Spleen (tissue), 11 donors: ENCODE measurements at regions not wholly inside any gene's neighbourhood (a gene's known extent, or its start where the extent isn't known, plus 50 kb on each side); places are given as distances from the start of the nearest gene placed in this dataset.

Experiments used
- DNase-seq: peaks from one replicate; pipeline ENCODE4 v3.0.0-alpha.2; 2020
- H3K27ac ChIP-seq, 8 donors: fragments of 200-600 bp; sonication (generic) in 7 of 8; 1 replicate in 4 of 8; 2 replicates in 4 of 8; pipeline versions ENCODE4 v1.5.0 to v1.8.0; 2016 to 2021; ENCODE audit warnings: inconsistent platforms in 4 of 8, mild to moderate bottlenecking in 4 of 8, moderate library complexity in 1 of 8
- H3K27me3 ChIP-seq, 7 donors: fragments of 200-600 bp; sonication (generic) in 6 of 7; replicated peaks in 1 of 7; 1 replicate in 4 of 7; 2 replicates in 3 of 7; pipeline versions ENCODE4 v1.5.0 to v1.8.0; 2016 to 2021; ENCODE audit warnings: inconsistent platforms in 3 of 7, mild to moderate bottlenecking in 1 of 7
- H3K36me3 ChIP-seq, 6 donors: fragments of 200-600 bp; sonication (generic) in 5 of 6; 1 replicate in 4 of 6; 2 replicates in 2 of 6; pipeline versions ENCODE4 v1.5.0 to v1.8.0; 2016 to 2021; ENCODE audit warnings: inconsistent platforms in 2 of 6
- H3K4me1 ChIP-seq, 6 donors: fragments of 200-600 bp; sonication (generic) in 5 of 6; 1 replicate in 3 of 6; 2 replicates in 3 of 6; pipeline versions ENCODE4 v1.5.0 to v1.8.0; 2016 to 2021; ENCODE audit warnings: inconsistent platforms in 3 of 6
- H3K4me3 ChIP-seq, 8 donors: fragments of 200-600 bp; sonication (generic) in 7 of 8; 1 replicate in 4 of 8; 2 replicates in 4 of 8; pipeline versions ENCODE4 v1.5.0 to v1.8.0; 2016 to 2021; ENCODE audit warnings: inconsistent platforms in 4 of 8, mild to moderate bottlenecking in 4 of 8, moderate library complexity in 2 of 8
- H3K9me3 ChIP-seq, 8 donors: fragments of 200-600 bp; sonication (generic) in 7 of 8; 1 replicate in 4 of 8; 2 replicates in 4 of 8; pipeline versions ENCODE4 v1.5.0 to v1.8.0; 2016 to 2021; ENCODE audit warnings: inconsistent platforms in 4 of 8
- POLR2A ChIP-seq, 3 donors: fragments of 450-650 bp; IDR thresholded peaks; one replicate each; pipeline ENCODE4 v1.5.1; 2017; ENCODE audit warnings: antibody characterized with exemption in 3 of 3, mild to moderate bottlenecking in 1 of 3
- POLR2AphosphoS5 ChIP-seq, 3 donors: sonication (generic); formaldehyde crosslinking; IDR thresholded peaks; one replicate each; pipeline ENCODE4 v1.5.1; 2017; ENCODE audit warnings: antibody characterized with exemption in 3 of 3
- WGBS, 5 donors: extraction: QIAGEN DNeasy Blood & Tissue Kit in 3 of 5; methylation state at CpG; one replicate each; pipeline versions ENCODE4 v1.1.5 to v1.1.7; 2013 to 2018; 5-methylcytosine and 5-hydroxymethylcytosine counted together
- intact Hi-C: fragments of 100-400 bp; cut with DNase I; formaldehyde crosslinking; loops from one replicate; pipeline ENCODE4 v1.15.0; 2023; ENCODE audit warnings: low total_unique reads
- TF ChIP-seq, protein P1 (sequence below), 11 experiments: fragments of 200-600 bp in 7 of 11; fragments of 450-650 bp in 4 of 11; sonication (generic) in 4 of 11; IDR thresholded peaks in 8 of 11; conservative IDR thresholded peaks in 3 of 11; 1 replicate in 7 of 11; 2 replicates in 4 of 11; pipeline versions ENCODE4 v1.4.0 to v1.8.0; 2016 to 2021; ENCODE audit warnings: antibody characterized with exemption in 11 of 11, inconsistent platforms in 4 of 11, mild to moderate bottlenecking in 1 of 11
- donor health status: healthy with polysubstance abuse.
- donor health status: DM: no; HTN: no; CAD: no; lungs with moderate emphysema.
- donor health status: DM: no; HTN: no; CAD: no.
- donor health status: Bipolar disorder and iron deficiency.
- donor health status: healthy.
- donor health status: DM: no; HTN: no; CAD: no.
- donor health status: DM: yes; HTN: yes; CAD: no.

DNA sequence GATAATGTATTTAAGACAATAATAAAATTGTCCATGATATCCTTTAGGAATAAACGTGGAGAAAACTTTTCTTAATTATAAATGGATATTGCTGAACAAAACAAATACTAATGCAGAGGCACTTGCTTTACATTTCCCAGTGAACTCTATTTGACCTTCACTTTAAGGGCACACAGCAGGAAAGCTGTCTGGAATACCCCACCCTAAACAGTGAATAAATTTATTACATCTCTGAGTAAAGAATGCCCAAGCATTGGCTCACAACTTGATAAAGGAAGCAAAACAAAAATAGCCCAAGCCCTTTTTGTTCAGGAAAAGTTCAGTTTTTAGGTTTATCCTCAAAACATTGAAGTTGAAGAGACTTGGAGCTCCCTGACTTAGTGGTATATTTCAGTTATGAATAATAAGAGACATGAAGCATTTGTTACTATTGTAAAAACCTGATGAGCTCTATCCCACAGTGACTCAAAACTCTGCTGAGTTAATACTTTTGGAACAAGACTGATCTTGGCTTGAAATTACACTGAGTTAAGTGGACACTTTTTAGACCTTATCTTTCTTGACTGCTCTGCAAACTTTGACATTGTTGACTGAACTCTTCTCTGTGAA is 353.9 kb downstream of the BCKDHB start:
- Histone ChIP-seq H3K27ac (no peak overlapping the region), H3K9me3 (no peaks in the 10 kb centered on the region), H3K36me3 (no peaks in the 10 kb centered on the region), H3K4me3 (no peak overlapping the region), H3K4me1 (no peaks in the 10 kb centered on the region), H3K27me3 (no peaks in the 10 kb centered on the region)
- TF ChIP-seq POLR2AphosphoS5 (IDR thresholded peaks at IDR 0.05) (no peak), POLR2A (IDR thresholded peaks at IDR 0.05) (no peak)
- TF ChIP-seq, protein P1, sequence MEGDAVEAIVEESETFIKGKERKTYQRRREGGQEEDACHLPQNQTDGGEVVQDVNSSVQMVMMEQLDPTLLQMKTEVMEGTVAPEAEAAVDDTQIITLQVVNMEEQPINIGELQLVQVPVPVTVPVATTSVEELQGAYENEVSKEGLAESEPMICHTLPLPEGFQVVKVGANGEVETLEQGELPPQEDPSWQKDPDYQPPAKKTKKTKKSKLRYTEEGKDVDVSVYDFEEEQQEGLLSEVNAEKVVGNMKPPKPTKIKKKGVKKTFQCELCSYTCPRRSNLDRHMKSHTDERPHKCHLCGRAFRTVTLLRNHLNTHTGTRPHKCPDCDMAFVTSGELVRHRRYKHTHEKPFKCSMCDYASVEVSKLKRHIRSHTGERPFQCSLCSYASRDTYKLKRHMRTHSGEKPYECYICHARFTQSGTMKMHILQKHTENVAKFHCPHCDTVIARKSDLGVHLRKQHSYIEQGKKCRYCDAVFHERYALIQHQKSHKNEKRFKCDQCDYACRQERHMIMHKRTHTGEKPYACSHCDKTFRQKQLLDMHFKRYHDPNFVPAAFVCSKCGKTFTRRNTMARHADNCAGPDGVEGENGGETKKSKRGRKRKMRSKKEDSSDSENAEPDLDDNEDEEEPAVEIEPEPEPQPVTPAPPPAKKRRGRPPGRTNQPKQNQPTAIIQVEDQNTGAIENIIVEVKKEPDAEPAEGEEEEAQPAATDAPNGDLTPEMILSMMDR (IDR thresholded peaks at IDR 0.05 in 8 of 11, conservative IDR thresholded peaks at IDR 0.05 in 3 of 11), result no peak
- DNase-seq, result no peak
- intact Hi-C loops, result no loop called here
- WGBS, 5 donors, result 48 to 77% (median 58%) methylated on average over 1 of the region's 1 CpG

DNA sequence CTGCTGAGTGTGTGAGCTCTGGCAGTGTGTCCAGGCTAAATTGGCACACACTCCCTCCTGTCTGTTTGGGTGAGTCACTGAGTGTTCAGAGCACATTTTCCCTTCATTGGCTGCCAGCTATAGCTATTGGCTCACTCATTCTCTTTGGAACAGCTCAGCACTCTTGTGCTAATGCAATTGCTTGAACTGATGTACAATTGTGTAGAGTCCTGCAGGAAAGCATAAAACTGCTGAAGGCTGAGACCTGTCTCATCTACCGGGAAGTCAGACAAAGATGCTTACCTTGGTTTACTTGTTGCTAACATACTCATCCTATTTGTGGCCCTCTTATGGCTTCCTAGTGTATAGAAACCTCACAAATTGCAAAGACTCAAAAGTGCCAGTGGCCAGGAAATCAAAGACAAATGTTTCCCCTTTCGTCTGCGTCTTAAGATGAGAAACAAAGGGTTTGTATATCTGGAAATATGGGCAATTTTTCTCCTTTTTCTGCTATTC is 351.0 kb downstream of the BCKDHB start:
- intact Hi-C loops, result no loop called here
- no peaks in the 10 kb centered on the region for H3K27me3 ChIP-seq
- no peak overlapping the region for H3K4me3 ChIP-seq
- no peak overlapping the region for H3K27ac ChIP-seq
- no peaks in the 10 kb centered on the region for H3K9me3 ChIP-seq
- no peak for DNase-seq
- no peaks in the 10 kb centered on the region for H3K4me1 ChIP-seq
- WGBS, 5 donors, result 71 to 89% (median 81%) methylated on average over 3 of the region's 3 CpGs
- TF ChIP-seq, protein P1 (IDR thresholded peaks at IDR 0.05 in 8 of 11, conservative IDR thresholded peaks at IDR 0.05 in 3 of 11), result no peak
- no peak for TF ChIP-seq POLR2AphosphoS5 (IDR thresholded peaks at IDR 0.05)
- no peak for TF ChIP-seq POLR2A (IDR thresholded peaks at IDR 0.05)
- no peaks in the 10 kb centered on the region for H3K36me3 ChIP-seq

DNA sequence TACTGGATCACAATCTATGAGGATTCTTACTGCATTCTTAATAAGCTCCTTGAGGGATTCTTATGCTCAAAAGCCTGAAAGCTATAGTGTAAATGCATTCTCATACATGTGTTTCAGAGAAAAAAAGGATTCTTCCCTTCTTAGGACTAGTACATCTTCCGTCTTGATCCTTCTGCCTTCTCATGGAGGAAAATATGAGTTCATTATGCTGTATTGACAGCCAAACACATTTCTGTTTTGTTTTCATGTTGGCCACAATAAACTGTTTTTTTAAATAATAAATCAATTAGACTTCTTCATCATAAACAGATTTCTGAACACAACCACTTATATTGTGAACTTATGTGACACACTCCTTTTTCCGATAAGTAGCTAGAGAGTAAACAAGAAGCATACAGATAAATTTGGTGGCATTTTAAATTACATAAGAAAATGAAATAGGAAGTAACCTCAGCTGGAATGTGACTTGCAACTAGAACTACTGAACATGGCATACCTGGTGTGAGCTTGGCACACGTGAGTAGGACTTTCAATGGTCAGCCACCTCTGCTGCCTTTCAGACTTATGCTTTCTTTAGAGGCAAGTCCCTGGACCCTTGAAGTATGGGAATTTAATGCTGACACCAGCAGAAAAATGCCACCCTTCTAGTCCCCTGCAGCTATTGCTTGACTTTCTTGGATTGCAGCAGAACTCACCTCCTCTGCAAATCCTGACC is 350.4 kb downstream of the BCKDHB start:
- intact Hi-C loops, result no loop called here
- Histone ChIP-seq H3K27me3 (no peaks in the 10 kb centered on the region), H3K4me1 (no peaks in the 10 kb centered on the region), H3K27ac (no peak overlapping the region), H3K4me3 (no peak overlapping the region), H3K36me3 (no peaks in the 10 kb centered on the region), H3K9me3 (no peaks in the 10 kb centered on the region)
- WGBS, 5 donors, result 78 to 93% (median 84%) methylated on average over 3 of the region's 3 CpGs
- TF ChIP-seq, protein P1 (IDR thresholded peaks at IDR 0.05 in 8 of 11, conservative IDR thresholded peaks at IDR 0.05 in 3 of 11), result no peak
- TF ChIP-seq POLR2A (IDR thresholded peaks at IDR 0.05), result no peak
- no peak for TF ChIP-seq POLR2AphosphoS5 (IDR thresholded peaks at IDR 0.05)
- no peak for DNase-seq

DNA sequence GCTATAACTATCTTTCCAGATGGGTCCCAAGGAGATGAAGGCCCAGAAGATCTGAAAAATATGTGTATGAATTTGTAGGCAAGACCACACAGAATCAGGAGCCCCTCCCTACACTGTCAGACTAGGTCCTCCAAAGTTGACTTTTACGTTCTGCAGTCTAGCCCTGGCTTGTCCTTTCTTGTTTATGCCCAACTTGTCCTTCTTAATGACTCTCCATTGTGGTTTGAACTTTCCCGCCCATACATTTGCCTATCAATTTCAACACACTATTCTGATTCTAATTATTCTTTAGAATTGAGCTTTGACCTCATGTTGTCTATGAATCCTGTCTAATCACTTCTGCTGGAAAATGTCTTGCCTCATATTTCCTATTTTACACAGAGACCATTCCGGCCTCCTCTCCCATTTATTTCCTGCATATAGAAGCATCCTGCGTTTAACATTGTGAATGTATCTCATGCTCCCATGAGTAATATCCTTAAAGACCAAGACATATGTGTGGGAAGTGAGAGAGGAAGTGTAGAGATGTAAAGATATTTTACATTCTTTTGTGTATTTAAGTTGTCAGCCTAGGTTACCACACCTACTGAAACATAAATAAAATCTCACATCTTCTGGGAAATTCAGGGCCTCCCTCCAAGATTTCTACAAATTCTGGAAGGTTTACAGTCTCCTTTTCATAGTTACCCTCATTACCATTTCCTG is 348.3 kb downstream of the BCKDHB start:
- intact Hi-C loops, result no loop called here
- H3K27ac ChIP-seq, result no peak overlapping the region
- H3K36me3 ChIP-seq, result no peaks in the 10 kb centered on the region
- 70 to 82% (median 79%) methylated on average over 4 of the region's 4 CpGs for WGBS, 5 donors
- no peaks in the 10 kb centered on the region for H3K27me3 ChIP-seq
- TF ChIP-seq POLR2A (IDR thresholded peaks at IDR 0.05), result no peak
- TF ChIP-seq, protein P1 (IDR thresholded peaks at IDR 0.05 in 8 of 11, conservative IDR thresholded peaks at IDR 0.05 in 3 of 11), result no peak
- TF ChIP-seq POLR2AphosphoS5 (IDR thresholded peaks at IDR 0.05), result no peak
- H3K4me1 ChIP-seq, result no peaks in the 10 kb centered on the region
- H3K9me3 ChIP-seq, result no peaks in the 10 kb centered on the region
- no peak for DNase-seq
- H3K4me3 ChIP-seq, result no peak overlapping the region
